ENCODE measurements at regions not wholly inside any gene's neighbourhood (a gene's known extent, or its start where the extent isn't known, plus 50 kb on each side); places are given as distances from the start of the nearest gene placed in this dataset.

DNA sequence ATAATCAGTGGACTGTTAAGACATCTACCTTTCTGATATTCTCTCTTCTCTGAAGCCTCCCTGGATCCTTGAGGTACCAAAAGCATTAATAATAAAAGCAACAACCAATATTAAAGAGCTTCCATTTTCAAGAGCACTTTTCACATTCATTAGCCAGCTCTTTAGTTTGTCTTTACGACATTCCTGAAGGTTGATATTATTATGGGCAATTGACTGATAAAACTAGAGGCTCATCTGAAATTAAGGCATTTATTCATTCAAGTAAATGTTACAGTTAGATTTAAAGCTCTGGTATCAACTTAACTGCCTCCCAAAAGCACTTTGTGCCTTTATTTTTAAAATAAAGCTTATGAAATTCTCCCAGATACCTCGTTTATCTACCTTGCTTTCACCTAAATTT is 199.6 kb downstream of the PLK2 start:
- Histone ChIP-seq H3K4me1 (ENCODE audit: control extremely low read depth in 1 of 4, control insufficient read depth in 4 of 4, insufficient read depth in 4 of 4, low read length in 3 of 4) (no peaks in the 10 kb centered on the region), H3K27ac (ENCODE audit: insufficient read depth in 1 of 2, low read depth in 1 of 2, low read length in 2 of 2, poor library complexity in 1 of 2, severe bottlenecking in 2 of 2) (no peak overlapping the region), H3K4me3 (ENCODE audit: control insufficient read depth in 1 of 7, extremely low read depth in 1 of 7, insufficient read depth in 4 of 7, low read depth in 2 of 7, low read length in 6 of 7) (no peak overlapping the region), H3K27me3 (replicated peaks in 2 of 5; ENCODE audit: control insufficient read depth in 4 of 5, insufficient read depth in 5 of 5, low read length in 4 of 5) (no peaks in the 10 kb centered on the region), H3K36me3 (ENCODE audit: control insufficient read depth in 4 of 4, insufficient read depth in 4 of 4, low read length in 3 of 4) (no peaks in the 10 kb centered on the region), H3K9me3 (ENCODE audit: control extremely low read depth in 1 of 5, control insufficient read depth in 4 of 5, insufficient read depth in 2 of 5, low read depth in 1 of 5, low read length in 4 of 5) (no peaks in the 10 kb centered on the region)
- WGBS (ENCODE audit: insufficient coverage), result no CpG with 5 or more reads among the region's 2 CpGs
- CTCF ChIA-PET, result no interaction called here
- no peak for DNase-seq
- POLR2A ChIA-PET, result no interaction called here

- Histone ChIP-seq H3K4me3 (ENCODE audit: control insufficient read depth in 1 of 7, extremely low read depth in 1 of 7, insufficient read depth in 4 of 7, low read depth in 2 of 7, low read length in 6 of 7) (no peak overlapping the region), H3K27me3 (replicated peaks in 2 of 5; ENCODE audit: control insufficient read depth in 4 of 5, insufficient read depth in 5 of 5, low read length in 4 of 5) (no peaks in the 10 kb centered on the region), H3K4me1 (ENCODE audit: control extremely low read depth in 1 of 4, control insufficient read depth in 4 of 4, insufficient read depth in 4 of 4, low read length in 3 of 4) (no peaks in the 10 kb centered on the region), H3K27ac (ENCODE audit: insufficient read depth in 1 of 2, low read depth in 1 of 2, low read length in 2 of 2, poor library complexity in 1 of 2, severe bottlenecking in 2 of 2) (no peak overlapping the region), H3K9me3 (ENCODE audit: control extremely low read depth in 1 of 5, control insufficient read depth in 4 of 5, insufficient read depth in 2 of 5, low read depth in 1 of 5, low read length in 4 of 5) (no peaks in the 10 kb centered on the region), H3K36me3 (ENCODE audit: control insufficient read depth in 4 of 4, insufficient read depth in 4 of 4, low read length in 3 of 4) (no peaks in the 10 kb centered on the region)
- POLR2A ChIA-PET, result no interaction called here
- DNase-seq, result peak in 2 of 3 donors; percentile 10 to 57
- WGBS (ENCODE audit: insufficient coverage), result 87% methylated on average over 5 of the region's 6 CpGs
- CTCF ChIA-PET, result interaction anchor here (0.5 kb wide), 1 partner anchor 372 kb away, joined by 3 read pairs; no protein-coding TSS in a partner anchor
These were observed 200.2 kb downstream of the PLK2 start for GRCh38 chr5:58259685-58260152.

DNA sequence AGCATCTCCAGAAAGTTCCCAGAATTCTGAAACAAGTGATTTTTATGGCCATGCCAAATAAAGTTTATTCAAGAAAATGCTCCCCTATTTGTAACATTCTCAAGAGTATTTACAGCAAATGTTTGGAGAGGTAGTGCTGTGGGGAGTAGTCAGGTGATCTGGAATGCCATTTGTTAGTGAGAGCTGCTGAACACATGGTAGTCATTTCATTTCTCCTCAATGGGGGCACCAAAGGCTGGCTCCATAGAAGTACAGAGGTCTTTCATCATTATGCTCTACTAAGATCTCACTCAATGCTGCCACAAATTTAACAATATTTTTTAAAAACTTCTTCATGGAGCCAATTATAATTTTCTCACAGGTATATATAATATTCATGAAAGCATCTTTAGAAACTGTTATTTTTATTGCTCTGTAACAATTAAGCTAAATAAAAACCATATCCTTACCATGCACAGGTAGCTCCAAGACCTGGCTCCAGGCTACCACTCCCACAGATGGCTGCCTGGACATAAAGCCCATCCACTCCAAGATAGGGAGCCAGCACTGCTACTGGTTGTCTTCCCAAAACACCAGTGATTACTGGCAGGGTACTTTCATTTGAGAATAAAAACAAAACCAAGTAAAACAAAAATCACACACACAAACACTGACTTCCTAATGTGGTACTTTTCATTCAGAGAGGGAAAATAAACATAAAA is 200.8 kb downstream of the PLK2 start:
- DNase-seq, result no peak
- CTCF ChIA-PET, result interaction anchor here (0.5 kb wide), 1 partner anchor 371 kb away, joined by 3 read pairs; no protein-coding TSS in a partner anchor
- H3K27me3 ChIP-seq (replicated peaks in 2 of 5; ENCODE audit: control insufficient read depth in 4 of 5, insufficient read depth in 5 of 5, low read length in 4 of 5), result no peaks in the 10 kb centered on the region
- H3K4me1 ChIP-seq (ENCODE audit: control extremely low read depth in 1 of 4, control insufficient read depth in 4 of 4, insufficient read depth in 4 of 4, low read length in 3 of 4), result no peaks in the 10 kb centered on the region
- H3K9me3 ChIP-seq (ENCODE audit: control extremely low read depth in 1 of 5, control insufficient read depth in 4 of 5, insufficient read depth in 2 of 5, low read depth in 1 of 5, low read length in 4 of 5), result no peaks in the 10 kb centered on the region
- H3K4me3 ChIP-seq (ENCODE audit: control insufficient read depth in 1 of 7, extremely low read depth in 1 of 7, insufficient read depth in 4 of 7, low read depth in 2 of 7, low read length in 6 of 7), result no peak overlapping the region
- H3K27ac ChIP-seq (ENCODE audit: insufficient read depth in 1 of 2, low read depth in 1 of 2, low read length in 2 of 2, poor library complexity in 1 of 2, severe bottlenecking in 2 of 2), result no peak overlapping the region
- POLR2A ChIA-PET, result no interaction called here
- no peaks in the 10 kb centered on the region for H3K36me3 ChIP-seq (ENCODE audit: control insufficient read depth in 4 of 4, insufficient read depth in 4 of 4, low read length in 3 of 4)

GRCh38 chr5:58255970-58256369 is 203.9 kb downstream of the PLK2 start:
- H3K9me3 ChIP-seq (ENCODE audit: control extremely low read depth in 1 of 5, control insufficient read depth in 4 of 5, insufficient read depth in 2 of 5, low read depth in 1 of 5, low read length in 4 of 5), result no peaks in the 10 kb centered on the region
- H3K4me3 ChIP-seq (ENCODE audit: control insufficient read depth in 1 of 7, extremely low read depth in 1 of 7, insufficient read depth in 4 of 7, low read depth in 2 of 7, low read length in 6 of 7), result no peak overlapping the region
- CTCF ChIA-PET, result no interaction called here
- no peaks in the 10 kb centered on the region for H3K36me3 ChIP-seq (ENCODE audit: control insufficient read depth in 4 of 4, insufficient read depth in 4 of 4, low read length in 3 of 4)
- no peaks in the 10 kb centered on the region for H3K27me3 ChIP-seq (replicated peaks in 2 of 5; ENCODE audit: control insufficient read depth in 4 of 5, insufficient read depth in 5 of 5, low read length in 4 of 5)
- no peaks in the 10 kb centered on the region for H3K4me1 ChIP-seq (ENCODE audit: control extremely low read depth in 1 of 4, control insufficient read depth in 4 of 4, insufficient read depth in 4 of 4, low read length in 3 of 4)
- POLR2A ChIA-PET, result no interaction called here
- no peak overlapping the region for H3K27ac ChIP-seq (ENCODE audit: insufficient read depth in 1 of 2, low read depth in 1 of 2, low read length in 2 of 2, poor library complexity in 1 of 2, severe bottlenecking in 2 of 2)
- DNase-seq, result no peak
- WGBS (ENCODE audit: insufficient coverage), result 100% methylated on average over 1 of the region's 2 CpGs

DNA sequence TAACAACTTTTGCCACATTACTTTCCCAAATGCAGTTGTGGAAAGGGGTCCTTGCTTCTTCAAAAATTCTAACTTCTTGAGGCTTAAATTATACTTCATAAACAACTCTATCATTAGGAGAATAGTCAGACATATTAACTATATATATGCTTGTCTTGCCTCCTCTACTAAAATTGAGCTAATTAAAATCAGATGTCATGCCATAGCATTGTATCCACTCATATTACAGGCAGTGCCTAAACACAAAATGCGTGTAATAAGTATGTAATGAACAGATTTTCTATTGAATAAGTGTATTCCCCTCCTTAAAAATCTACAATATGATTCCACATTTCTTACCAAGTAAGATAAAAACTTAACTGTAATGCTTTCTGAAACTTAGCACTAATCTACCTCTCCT is 204.5 kb downstream of the PLK2 start:
- no CpG with 5 or more reads among the region's 1 CpG for WGBS (ENCODE audit: insufficient coverage)
- Histone ChIP-seq H3K4me3 (ENCODE audit: control insufficient read depth in 1 of 7, extremely low read depth in 1 of 7, insufficient read depth in 4 of 7, low read depth in 2 of 7, low read length in 6 of 7) (no peak overlapping the region), H3K4me1 (ENCODE audit: control extremely low read depth in 1 of 4, control insufficient read depth in 4 of 4, insufficient read depth in 4 of 4, low read length in 3 of 4) (no peaks in the 10 kb centered on the region), H3K27ac (ENCODE audit: insufficient read depth in 1 of 2, low read depth in 1 of 2, low read length in 2 of 2, poor library complexity in 1 of 2, severe bottlenecking in 2 of 2) (no peak overlapping the region), H3K36me3 (ENCODE audit: control insufficient read depth in 4 of 4, insufficient read depth in 4 of 4, low read length in 3 of 4) (no peaks in the 10 kb centered on the region), H3K9me3 (ENCODE audit: control extremely low read depth in 1 of 5, control insufficient read depth in 4 of 5, insufficient read depth in 2 of 5, low read depth in 1 of 5, low read length in 4 of 5) (no peaks in the 10 kb centered on the region), H3K27me3 (replicated peaks in 2 of 5; ENCODE audit: control insufficient read depth in 4 of 5, insufficient read depth in 5 of 5, low read length in 4 of 5) (no peaks in the 10 kb centered on the region)
- POLR2A ChIA-PET, result no interaction called here
- no peak for DNase-seq
- CTCF ChIA-PET, result no interaction called here

DNA sequence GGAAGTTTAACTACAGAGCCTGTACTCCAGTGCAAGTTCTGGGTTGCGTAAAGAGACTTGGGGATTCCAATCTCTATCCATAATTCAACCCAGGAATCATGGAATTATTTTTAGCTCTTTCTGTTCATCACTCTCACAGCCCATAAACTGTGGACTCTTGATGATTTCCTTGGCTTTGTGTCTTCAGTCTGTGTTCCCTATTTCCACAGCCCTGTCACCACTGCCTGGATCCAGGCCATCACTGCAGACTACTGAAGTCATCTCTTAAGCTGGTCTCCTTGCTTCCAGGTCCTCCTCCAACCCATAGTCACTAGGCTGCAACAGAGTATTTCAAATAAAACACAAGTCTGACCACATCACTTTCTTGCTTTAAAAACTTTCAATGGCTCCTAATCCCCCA is 211.7 kb downstream of the PLK2 start:
- H3K9me3 ChIP-seq (ENCODE audit: control extremely low read depth in 1 of 5, control insufficient read depth in 4 of 5, insufficient read depth in 2 of 5, low read depth in 1 of 5, low read length in 4 of 5), result no peaks in the 10 kb centered on the region
- WGBS (ENCODE audit: insufficient coverage), result no CpG with 5 or more reads among the region's 1 CpG
- no peak overlapping the region for H3K27ac ChIP-seq (ENCODE audit: insufficient read depth in 1 of 2, low read depth in 1 of 2, low read length in 2 of 2, poor library complexity in 1 of 2, severe bottlenecking in 2 of 2)
- DNase-seq, result no peak
- ChIA-PET CTCF (no interaction called here), POLR2A (no interaction called here)
- H3K4me3 ChIP-seq (ENCODE audit: control insufficient read depth in 1 of 7, extremely low read depth in 1 of 7, insufficient read depth in 4 of 7, low read depth in 2 of 7, low read length in 6 of 7), result no peak overlapping the region
- H3K4me1 ChIP-seq (ENCODE audit: control extremely low read depth in 1 of 4, control insufficient read depth in 4 of 4, insufficient read depth in 4 of 4, low read length in 3 of 4), result peaks cover 0 to 20% (median 9%) of the 10 kb centered on the region in 4 experiments
- no peaks in the 10 kb centered on the region for H3K27me3 ChIP-seq (replicated peaks in 2 of 5; ENCODE audit: control insufficient read depth in 4 of 5, insufficient read depth in 5 of 5, low read length in 4 of 5)
- H3K36me3 ChIP-seq (ENCODE audit: control insufficient read depth in 4 of 4, insufficient read depth in 4 of 4, low read length in 3 of 4), result no peaks in the 10 kb centered on the region

DNA sequence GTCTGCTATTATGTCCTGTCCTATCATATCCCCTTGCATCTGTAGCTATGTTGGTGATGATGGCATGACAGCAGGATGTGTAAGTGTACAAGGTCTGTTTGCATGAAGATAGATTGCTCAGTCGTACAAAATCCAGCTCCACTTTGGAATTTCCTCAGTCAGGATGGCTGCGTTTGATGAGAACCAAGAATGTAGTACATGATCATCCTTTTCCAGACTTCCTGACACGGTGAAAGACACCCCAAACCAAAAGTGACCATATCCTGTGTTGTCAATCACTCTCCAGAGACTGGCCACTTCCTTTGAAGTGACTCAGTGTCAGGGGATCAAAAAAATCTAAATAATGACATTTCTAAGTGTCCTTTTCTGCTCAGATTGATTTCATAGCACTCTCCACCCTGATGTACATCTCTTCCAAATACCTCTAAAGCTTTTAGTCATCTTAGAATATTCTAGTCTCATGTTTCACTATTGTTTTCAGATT is 213.4 kb downstream of the PLK2 start:
- Histone ChIP-seq H3K4me3 (ENCODE audit: control insufficient read depth in 1 of 7, extremely low read depth in 1 of 7, insufficient read depth in 4 of 7, low read depth in 2 of 7, low read length in 6 of 7) (no peak overlapping the region), H3K4me1 (ENCODE audit: control extremely low read depth in 1 of 4, control insufficient read depth in 4 of 4, insufficient read depth in 4 of 4, low read length in 3 of 4) (peaks cover 0 to 20% (median 9%) of the 10 kb centered on the region in 4 experiments), H3K9me3 (ENCODE audit: control extremely low read depth in 1 of 5, control insufficient read depth in 4 of 5, insufficient read depth in 2 of 5, low read depth in 1 of 5, low read length in 4 of 5) (no peaks in the 10 kb centered on the region), H3K36me3 (ENCODE audit: control insufficient read depth in 4 of 4, insufficient read depth in 4 of 4, low read length in 3 of 4) (no peaks in the 10 kb centered on the region), H3K27ac (ENCODE audit: insufficient read depth in 1 of 2, low read depth in 1 of 2, low read length in 2 of 2, poor library complexity in 1 of 2, severe bottlenecking in 2 of 2) (no peak overlapping the region), H3K27me3 (replicated peaks in 2 of 5; ENCODE audit: control insufficient read depth in 4 of 5, insufficient read depth in 5 of 5, low read length in 4 of 5) (no peaks in the 10 kb centered on the region)
- ChIA-PET POLR2A (no interaction called here), CTCF (interaction anchor here (1.0 kb wide), 2 partner anchors 12 to 27 kb away, joined by 3 read pairs; no protein-coding TSS in a partner anchor)
- 65% methylated on average over 3 of the region's 3 CpGs for WGBS (ENCODE audit: insufficient coverage)
- no peak for DNase-seq

All from common myeloid progenitor, CD34-positive (primary cell).